Activated T-cell treated with anti-CD3 and anti-CD28 coated beads for 48 hours (primary cell): ENCODE measurements at regions not wholly inside any gene's neighbourhood (a gene's known extent, or its start where the extent isn't known, plus 50 kb on each side); places are given as distances from the start of the nearest gene placed in this dataset.
A peak's percentile ranks its signal among the peaks of the same experiment; 100 is the strongest.

Experiments
- DNase-seq: peaks from one replicate; pipeline ENCODE4 v3.0.0-alpha.2; 2020; ENCODE audit warnings: low read depth

- no peak for DNase-seq
Measured at GRCh38 chr20:59493926-59494325, 110.4 kb upstream of the PHACTR3 start.

DNA sequence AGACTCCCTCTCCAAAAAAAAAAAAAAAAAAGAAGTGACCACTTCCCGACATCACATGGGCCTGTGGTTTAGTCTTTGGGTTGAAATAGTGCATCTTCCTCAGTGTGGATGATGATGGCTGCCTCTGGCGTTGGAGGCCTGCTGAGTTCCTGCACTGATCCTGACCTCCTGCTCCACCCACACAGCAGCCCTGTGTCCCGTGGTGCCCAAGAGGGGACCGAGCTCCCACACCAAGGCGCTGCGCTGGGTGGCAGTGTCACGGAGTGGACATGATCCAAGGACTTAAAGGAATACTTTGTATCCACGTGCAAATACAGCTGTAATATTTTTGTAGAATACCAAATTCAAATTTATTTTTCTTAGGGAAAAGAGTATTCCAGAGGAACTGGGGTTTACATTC, 109.2 kb upstream of the PHACTR3 start:
- no peak for DNase-seq

- peak; percentile 56 for DNase-seq
Measured at GRCh38 chr20:59495894-59496510, 108.3 kb upstream of the PHACTR3 start.

DNA sequence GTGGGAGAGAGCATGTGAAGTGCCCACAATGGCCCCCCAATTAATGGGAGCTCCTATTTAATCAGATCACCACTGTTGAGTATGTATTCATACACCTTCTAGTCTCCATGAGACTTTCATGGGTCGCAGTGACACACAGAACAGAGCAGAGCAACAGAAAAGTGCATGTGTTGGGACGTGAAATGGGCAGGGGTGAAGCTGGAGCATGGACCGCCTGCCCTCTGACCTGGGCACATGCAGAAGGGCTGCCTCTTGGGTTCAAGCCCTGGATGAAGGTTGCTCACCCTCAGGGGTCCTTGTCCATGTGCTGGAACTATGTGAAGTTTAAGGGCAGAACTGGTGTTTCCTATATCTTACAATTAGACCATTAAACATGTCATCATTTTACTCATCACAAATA, 106.0 kb upstream of the PHACTR3 start:
- DNase-seq: no peak

DNA sequence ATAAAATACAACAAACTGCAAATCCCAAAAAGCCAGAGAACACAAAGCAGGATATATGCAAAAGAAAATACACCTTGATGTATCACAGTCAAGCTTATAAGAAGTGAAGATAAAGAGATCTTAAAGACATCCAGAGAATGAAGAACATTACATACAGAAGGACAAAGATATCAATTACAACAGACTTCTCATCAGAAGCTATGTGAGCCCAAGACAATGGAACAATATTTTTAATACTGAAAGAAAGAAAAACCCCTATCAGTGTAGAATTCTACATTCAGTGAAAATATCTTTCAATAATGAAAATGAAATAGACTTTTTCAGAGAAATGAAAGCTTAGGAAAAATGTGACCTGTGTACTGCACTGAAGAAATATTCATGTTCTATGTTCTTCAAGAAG, 104.5 kb upstream of the PHACTR3 start:
- DNase-seq: no peak

DNA sequence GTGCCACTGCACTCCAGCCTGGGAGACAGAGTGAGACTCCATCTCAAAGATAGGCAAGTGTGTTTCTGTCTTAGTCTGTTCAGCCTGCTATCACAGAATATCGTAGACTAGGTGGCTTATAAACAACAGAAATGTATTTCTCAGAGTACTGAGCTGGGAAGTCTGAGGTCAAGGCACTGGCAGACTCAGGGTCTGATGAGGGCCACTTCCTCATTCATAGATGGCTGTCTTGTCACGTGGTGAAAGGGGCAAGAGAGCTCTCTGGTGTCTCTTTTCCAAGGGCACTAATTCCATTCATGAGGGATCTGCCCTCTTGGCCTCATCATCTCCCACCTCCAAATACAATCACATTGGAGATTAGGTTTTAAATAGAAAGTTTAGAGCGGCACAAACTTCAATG, 95.6 kb upstream of the PHACTR3 start:
- no peak for DNase-seq

DNA sequence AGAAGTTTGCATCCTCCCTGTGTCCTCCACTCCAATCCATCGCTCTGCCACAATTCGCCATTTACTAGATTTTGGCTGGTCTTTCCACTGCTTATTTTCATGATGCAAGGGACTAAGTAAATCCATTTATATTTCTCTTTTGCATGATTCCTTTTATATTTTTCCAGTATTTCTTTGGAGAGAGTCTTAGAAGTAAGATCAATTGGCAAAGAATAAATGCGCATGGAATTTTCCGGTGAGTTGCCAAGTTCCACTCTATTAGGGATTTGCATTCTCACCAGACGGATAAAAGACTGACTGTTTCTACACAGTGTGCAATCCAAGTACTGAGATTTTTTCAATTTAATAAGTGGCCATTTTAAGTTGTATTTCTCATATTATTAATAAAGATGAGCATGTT, 91.7 kb upstream of the PHACTR3 start:
- no peak for DNase-seq

- no peak for DNase-seq
Measured at GRCh38 chr20:59514554-59514953, 89.8 kb upstream of the PHACTR3 start.

DNA sequence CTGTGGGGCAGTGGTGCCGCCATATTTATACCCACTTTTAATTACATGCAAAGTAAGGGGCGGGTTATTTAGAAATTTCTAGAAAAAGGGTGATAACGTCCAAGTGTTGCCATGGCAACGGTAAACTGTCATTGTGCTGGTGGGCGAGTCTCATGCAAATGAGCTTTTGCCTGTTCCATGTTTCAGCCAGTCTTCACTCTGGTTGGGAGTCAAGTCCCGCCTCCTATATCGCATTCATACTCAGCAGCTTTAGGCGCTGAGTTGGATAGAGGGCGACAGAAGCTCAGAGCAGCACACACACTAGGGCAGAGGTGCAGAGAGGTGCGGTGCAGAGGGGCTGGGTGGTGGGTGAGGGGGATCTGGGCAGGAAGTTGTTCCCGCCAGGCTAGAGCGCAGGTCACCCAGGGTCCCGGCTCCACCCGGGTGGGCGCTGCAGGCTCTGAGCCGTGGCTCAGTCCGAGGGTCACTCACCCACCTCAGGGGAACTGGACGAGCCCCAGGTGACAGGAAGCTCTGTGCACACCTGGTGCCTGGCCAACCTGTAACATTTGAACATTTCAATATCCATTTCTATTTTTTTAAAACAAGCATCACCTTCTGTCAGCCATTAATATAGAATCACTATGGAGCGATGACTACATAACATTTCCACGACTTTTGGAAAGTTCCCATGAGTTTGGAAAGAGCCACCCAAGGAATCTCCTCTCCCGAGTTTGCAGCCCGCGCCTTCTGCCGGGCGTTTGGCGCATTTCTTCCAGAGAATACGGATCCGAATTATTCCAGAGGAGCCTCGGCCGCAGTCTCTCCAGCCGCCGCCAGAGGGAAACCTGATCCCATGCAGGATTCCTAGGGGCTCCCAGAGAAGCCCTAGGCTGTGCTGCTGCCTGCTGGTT, 89.1 kb upstream of the PHACTR3 start:
- no peak for DNase-seq

DNA sequence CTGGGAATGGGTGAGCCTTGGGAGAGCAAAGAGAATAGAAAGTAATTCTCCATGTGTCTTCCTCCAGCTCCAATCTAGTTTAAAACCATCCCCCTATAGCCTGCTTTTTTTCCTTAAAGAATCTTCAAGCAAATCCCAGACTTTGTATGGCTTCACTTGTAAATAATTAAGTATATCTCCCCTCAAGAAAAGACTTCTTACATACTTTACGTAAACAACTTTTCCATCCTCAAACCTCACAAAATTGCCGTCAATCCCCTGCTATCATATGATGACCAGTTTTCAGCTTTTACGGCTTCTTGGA, 88.5 kb upstream of the PHACTR3 start:
- DNase-seq: no peak

DNA sequence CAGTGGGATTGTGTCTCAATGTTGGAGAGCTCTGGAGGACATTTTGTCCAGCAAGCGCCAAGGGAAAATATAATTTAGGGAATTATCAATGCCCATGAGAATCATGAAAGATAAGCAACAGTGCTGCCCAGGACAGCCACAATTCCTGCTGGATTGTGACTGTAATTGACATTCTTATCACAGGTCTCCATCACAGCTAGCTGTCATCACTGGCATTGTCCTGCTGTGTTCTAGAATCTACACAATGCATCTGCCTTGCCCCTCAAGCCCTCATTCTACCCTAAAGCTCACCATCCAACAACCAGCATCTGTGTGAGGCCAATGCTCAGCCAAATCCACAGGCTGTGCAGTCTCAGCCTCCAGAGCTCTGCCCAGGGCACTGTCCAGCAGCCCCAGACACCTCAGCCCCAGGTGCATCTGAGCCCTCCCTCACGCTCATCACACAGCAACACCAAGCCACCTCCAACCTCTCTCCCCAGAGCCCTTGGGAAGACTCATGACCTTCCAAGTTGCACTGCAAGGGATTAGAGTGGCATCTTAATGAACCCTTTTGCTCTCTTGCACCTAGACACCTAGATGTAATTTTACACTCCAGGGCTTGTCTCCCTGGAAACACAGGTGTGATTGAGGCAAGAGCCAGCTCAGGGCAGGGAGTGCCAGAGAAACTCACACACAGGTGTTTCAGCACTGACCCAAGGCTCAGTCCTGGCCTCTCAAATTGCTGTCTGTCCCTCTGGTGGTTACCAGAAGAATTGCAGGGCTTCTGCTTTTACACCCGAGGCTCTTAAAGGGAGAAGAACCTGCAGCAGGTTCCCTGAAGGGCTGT, 85.2 kb upstream of the PHACTR3 start:
- no peak for DNase-seq

GRCh38 chr20:59519707-59520014, 84.7 kb upstream of the PHACTR3 start:
- no peak for DNase-seq

GRCh38 chr20:59520814-59521213, 83.5 kb upstream of the PHACTR3 start:
- DNase-seq: no peak

GRCh38 chr20:59525500-59526241, 78.7 kb upstream of the PHACTR3 start:
- DNase-seq: peak; percentile 18

- DNase-seq: no peak
Measured at GRCh38 chr20:59526242-59527225, 77.8 kb upstream of the PHACTR3 start.

DNA sequence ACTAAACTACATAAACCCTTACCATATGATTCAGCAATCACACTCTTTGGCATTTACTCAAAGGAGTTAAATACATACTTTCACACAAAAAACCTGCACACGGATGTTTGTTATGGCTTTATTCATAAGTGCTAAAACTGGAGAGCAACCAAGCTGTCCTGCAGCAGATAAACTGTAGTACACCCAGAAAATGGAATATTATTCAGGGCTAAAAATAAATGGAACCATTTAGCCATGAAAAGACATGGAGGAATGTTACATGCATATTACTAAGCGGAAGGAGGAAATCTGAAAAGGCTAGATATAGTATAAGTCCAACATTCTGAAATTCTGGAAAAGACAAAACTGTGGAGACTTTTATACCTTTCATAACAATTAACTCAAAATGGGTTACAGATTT, 73.6 kb upstream of the PHACTR3 start:
- no peak for DNase-seq

DNA sequence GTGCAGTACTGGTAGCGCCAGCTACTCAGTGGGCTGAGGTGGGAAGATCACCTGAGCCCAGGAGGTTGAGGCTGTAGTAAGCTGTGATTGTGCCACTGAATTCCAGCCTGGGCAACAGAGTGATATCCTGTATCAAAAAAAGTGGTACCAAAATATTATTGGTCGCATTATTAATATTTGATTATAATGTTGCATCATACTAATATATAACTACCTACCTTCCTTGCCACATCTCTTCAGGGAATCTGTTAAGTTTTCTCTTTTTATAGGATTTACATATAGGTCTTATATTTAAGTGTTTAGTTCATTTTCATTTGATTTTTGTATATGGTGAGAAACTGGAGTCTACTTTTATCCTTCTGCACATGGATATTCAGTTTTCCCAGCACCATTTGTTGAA, 66.3 kb upstream of the PHACTR3 start:
- DNase-seq: no peak

DNA sequence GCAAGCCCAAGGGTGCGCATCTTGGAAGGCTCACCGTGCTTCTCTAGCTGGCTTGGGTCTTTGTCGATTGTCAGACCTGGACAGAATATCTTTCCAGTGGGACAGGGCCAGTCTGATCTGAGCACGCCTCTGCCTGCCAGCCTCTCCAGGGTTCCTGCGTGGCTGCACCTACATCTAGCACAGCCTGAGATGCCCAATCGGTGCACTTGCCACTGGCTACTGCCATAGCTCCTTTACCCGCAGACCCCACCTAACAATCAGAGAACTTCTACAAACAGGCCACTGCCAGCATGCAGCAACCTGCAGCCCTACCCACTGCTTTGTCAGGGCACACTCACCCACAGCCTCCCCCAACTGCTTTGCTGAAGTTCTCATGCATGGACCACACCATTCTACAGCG, 56.7 kb upstream of the PHACTR3 start:
- no peak for DNase-seq
